NB4 (cell line): ENCODE measurements at regions not wholly inside any gene's neighbourhood (a gene's known extent, or its start where the extent isn't known, plus 50 kb on each side); places are given as distances from the start of the nearest gene placed in this dataset.

Experiments
- DNase-seq: peaks from one replicate; pipeline ENCODE4 v3.0.0; 2010; ENCODE audit warnings: low read depth
- H3K4me3 ChIP-seq: one replicate; pipeline ENCODE4 v1.5.1; 2011; ENCODE audit warnings: mild to moderate bottlenecking, low read depth, low read length, moderate library complexity
- MYC ChIP-seq: IDR thresholded peaks from 2 replicates; pipeline ENCODE4 v1.6.1; 2011; ENCODE audit warnings: low read depth, low read length
- POLR2A ChIP-seq: IDR thresholded peaks from 2 replicates; pipeline ENCODE4 v1.6.1; 2011; ENCODE audit warnings: mild to moderate bottlenecking; ENCODE audit not compliant: insufficient read length; ENCODE audit errors: extremely low read depth
- TF ChIP-seq, protein P1 (sequence below): IDR thresholded peaks from 2 replicates; pipeline ENCODE4 v1.6.1; 2011; ENCODE audit warnings: low read depth, low read length
- TF ChIP-seq, protein P2 (sequence below): IDR thresholded peaks from one replicate; pipeline ENCODE4 v1.5.1; 2012; ENCODE audit warnings: low read depth, low read length

DNA sequence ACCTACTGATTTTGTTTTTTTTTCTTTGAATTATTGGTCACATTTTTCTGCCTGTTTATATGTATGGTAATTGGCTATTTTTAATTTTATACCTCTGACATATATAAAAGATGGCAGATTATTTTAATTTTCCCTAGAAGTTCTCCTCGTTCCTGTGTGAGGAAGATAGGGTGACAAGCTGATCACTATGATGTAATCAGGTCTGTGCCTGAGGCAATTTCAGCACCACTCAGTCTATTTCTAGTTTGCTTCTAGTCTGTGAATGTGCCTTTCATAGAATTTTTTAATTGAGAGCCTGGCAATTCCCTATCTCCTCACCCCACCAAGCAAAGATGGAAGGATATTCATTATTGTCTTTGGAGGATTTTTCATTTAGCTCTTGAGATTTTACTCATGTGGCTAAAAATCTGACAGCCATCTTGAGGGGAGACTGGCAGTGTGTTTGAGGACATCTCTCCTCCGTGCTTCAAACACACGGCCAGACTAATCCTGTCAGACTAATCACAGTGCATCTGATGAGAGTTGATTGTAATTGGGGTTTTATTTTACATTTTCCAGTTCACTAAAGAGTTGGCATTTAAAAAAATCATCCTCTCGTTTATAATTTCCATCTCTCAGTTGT, 500.3 kb downstream of the TRIML1 start:
- TF ChIP-seq, protein P1, sequence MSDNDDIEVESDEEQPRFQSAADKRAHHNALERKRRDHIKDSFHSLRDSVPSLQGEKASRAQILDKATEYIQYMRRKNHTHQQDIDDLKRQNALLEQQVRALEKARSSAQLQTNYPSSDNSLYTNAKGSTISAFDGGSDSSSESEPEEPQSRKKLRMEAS: no peak
- no peak for TF ChIP-seq MYC
- no peak for TF ChIP-seq POLR2A
- TF ChIP-seq, protein P2, sequence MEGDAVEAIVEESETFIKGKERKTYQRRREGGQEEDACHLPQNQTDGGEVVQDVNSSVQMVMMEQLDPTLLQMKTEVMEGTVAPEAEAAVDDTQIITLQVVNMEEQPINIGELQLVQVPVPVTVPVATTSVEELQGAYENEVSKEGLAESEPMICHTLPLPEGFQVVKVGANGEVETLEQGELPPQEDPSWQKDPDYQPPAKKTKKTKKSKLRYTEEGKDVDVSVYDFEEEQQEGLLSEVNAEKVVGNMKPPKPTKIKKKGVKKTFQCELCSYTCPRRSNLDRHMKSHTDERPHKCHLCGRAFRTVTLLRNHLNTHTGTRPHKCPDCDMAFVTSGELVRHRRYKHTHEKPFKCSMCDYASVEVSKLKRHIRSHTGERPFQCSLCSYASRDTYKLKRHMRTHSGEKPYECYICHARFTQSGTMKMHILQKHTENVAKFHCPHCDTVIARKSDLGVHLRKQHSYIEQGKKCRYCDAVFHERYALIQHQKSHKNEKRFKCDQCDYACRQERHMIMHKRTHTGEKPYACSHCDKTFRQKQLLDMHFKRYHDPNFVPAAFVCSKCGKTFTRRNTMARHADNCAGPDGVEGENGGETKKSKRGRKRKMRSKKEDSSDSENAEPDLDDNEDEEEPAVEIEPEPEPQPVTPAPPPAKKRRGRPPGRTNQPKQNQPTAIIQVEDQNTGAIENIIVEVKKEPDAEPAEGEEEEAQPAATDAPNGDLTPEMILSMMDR: no peak
- H3K4me3 ChIP-seq: no peak overlapping the region
- no peak for DNase-seq

DNA sequence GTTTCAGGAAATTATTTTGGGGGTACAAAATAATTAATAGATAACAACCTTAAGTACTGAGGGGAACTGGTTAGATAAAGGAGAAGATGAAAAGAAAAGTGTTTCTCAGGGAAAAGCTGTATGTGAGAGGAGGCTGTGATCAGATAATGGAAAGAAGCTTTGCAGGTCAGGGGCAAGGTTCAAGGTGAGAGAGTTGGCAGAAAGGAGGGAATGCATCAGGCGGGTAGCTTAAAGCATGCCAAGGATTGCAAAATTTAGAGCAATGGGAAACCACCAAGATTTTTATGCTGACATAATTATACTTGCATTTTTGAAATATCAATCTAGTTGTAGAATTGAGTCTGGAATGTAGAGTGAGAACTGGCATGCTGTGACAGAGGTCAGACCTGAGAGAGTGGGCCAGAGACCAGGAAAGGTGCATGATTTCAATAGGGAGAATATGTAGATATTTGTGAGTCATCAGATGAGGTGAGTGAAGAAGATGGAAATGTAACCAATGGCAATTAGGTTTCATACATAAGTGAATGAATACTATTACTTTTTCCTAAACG, 508.7 kb downstream of the TRIML1 start:
- no peak overlapping the region for H3K4me3 ChIP-seq
- TF ChIP-seq POLR2A (no peak), MYC (no peak)
- TF ChIP-seq, protein P1: no peak
- TF ChIP-seq, protein P2: no peak
- no peak for DNase-seq

DNA sequence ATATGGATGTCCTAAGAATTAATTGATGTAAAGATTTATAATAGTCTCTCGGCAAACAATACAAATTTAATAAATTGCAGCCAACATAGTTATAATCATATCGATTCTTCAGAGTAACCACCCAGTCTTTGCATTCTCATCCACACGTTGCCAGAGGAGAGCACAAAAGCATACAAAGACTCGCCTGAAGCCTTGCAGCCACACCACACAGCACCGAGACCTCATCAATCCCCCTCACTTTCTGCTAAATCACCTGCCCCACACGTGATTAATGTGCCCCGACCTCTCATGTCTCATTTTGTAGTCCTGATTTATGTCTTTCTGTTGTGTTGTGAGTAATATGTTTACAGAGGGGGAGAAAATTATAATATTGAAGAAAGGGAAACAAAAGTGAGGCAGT, 510.4 kb downstream of the TRIML1 start:
- no peak overlapping the region for H3K4me3 ChIP-seq
- DNase-seq: no peak
- TF ChIP-seq, protein P1: no peak
- TF ChIP-seq, protein P2: no peak
- TF ChIP-seq POLR2A: no peak
- TF ChIP-seq MYC: no peak

DNA sequence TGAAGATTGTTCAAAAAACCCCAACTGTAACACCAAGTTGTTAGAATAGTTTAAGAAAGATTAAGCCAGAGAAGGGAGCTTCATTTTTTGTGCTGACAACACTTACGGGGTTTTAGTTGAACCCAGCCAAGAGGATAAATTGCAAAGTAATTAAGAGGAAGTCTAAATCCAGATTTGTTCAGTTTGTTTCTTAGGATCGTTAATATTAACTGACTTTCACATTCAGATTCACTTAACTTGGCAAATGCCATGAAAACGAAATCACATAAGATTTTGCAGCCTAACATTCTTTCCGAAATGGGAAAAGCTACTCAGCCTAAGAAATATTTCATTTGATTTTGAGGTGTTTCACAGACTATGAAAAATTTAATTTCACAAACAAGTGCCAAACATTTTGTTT, 511.3 kb downstream of the TRIML1 start:
- no peak for DNase-seq
- no peak overlapping the region for H3K4me3 ChIP-seq
- TF ChIP-seq POLR2A (no peak), MYC (no peak)
- TF ChIP-seq, protein P2: no peak
- TF ChIP-seq, protein P1: no peak

DNA sequence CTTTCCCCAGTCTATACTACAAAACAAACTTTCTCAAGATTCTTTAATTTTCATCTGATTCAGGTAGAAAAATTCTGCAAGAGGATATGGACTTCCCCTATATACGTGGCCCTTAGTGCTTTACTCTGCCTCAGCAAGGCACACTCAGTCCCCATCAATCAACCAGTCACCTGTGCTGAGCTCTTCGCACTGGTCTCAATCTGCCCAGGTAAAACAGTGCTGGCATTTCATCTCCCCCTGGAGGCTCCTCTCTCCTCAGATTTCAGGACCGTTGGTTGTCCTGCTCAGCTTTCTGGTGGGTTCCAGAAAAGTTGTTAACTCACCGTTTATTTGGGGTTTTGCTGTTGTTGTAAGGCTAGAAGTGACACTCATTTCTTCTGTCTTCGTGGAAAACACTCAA, 518.1 kb downstream of the TRIML1 start:
- DNase-seq: no peak
- no peak overlapping the region for H3K4me3 ChIP-seq
- TF ChIP-seq, protein P1: no peak
- TF ChIP-seq MYC (no peak), POLR2A (no peak)
- TF ChIP-seq, protein P2: no peak
